GM13976 (cell line): ENCODE measurements at regions not wholly inside any gene's neighbourhood (a gene's known extent, or its start where the extent isn't known, plus 50 kb on each side); places are given as distances from the start of the nearest gene placed in this dataset.
A peak's percentile ranks its signal among the peaks of the same experiment; 100 is the strongest.

Source experiments
- DNase-seq: peaks from one replicate; pipeline ENCODE4 v3.0.0; 2012; ENCODE audit warnings: low spot score
- in situ Hi-C: fragments of 300-500 bp; cut with MboI; formaldehyde crosslinking; loops from one replicate; pipeline ENCODE4 v1.12.0; 2022; ENCODE audit warnings: low sequenced_read_pairs, mixed read lengths, inconsistent platforms; ENCODE audit not compliant: unreplicated experiment
- TF ChIP-seq, protein P1 (sequence below): IDR thresholded peaks from 2 replicates; pipeline ENCODE4 v1.5.1; 2012; ENCODE audit warnings: borderline replicate concordance, mild to moderate bottlenecking; ENCODE audit not compliant: insufficient read depth; ENCODE audit errors: extremely low read depth, missing control alignments, control extremely low read depth

DNA sequence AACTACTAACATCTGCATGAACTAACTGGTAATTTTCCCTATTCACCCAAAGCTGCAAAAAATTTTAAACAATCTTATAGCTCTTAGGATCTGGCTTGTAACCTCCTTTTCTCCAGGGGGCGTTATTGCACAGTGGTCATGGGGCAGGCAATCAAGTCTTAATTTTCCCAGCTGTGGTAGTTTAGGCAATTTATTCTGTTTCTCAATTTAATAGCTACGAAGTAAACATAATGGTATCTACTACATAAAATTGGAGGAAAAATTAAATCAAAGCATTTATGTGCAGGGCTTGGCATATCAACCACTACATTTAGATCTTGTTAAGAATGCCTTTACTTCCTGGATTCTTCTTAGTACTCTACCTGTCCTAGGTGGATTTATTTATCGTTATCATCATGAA lies 137.4 kb upstream of the GUCY1A1 start:
- in situ Hi-C loops = no loop called here
- TF ChIP-seq, protein P1, sequence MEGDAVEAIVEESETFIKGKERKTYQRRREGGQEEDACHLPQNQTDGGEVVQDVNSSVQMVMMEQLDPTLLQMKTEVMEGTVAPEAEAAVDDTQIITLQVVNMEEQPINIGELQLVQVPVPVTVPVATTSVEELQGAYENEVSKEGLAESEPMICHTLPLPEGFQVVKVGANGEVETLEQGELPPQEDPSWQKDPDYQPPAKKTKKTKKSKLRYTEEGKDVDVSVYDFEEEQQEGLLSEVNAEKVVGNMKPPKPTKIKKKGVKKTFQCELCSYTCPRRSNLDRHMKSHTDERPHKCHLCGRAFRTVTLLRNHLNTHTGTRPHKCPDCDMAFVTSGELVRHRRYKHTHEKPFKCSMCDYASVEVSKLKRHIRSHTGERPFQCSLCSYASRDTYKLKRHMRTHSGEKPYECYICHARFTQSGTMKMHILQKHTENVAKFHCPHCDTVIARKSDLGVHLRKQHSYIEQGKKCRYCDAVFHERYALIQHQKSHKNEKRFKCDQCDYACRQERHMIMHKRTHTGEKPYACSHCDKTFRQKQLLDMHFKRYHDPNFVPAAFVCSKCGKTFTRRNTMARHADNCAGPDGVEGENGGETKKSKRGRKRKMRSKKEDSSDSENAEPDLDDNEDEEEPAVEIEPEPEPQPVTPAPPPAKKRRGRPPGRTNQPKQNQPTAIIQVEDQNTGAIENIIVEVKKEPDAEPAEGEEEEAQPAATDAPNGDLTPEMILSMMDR = no peak
- DNase-seq = peak; percentile 21

GRCh38 chr4:155526452-155527169 lies 140.0 kb upstream of the GUCY1A1 start:
- TF ChIP-seq, protein P1 = no peak
- in situ Hi-C loops = no loop called here
- DNase-seq = no peak

DNA sequence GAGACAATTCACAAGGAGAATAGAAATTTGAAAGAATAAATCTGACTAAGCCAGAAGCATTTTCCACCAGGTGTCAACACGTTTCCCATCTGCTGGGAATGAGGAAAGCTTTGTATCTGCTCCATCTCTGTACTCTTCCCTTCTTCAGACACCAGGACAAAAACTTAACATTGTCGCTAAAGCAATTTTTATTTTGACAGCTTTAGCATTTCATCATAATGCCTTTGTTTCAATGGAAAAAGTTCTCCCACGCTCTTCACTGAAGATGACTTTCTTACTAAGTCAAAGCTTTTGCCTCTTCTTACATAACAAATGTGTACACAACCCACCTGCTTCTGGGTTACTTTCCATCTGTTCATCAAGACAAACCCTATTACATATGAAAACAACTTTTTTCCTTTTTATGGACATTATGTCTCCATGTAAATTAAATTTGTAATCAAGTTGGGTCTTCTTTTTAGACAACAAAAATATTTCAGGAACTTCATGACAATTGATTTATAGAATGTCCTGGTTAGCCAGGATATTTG lies 141.7 kb upstream of the GUCY1A1 start:
- TF ChIP-seq, protein P1 = no peak
- in situ Hi-C loops = no loop called here
- no peak for DNase-seq

DNA sequence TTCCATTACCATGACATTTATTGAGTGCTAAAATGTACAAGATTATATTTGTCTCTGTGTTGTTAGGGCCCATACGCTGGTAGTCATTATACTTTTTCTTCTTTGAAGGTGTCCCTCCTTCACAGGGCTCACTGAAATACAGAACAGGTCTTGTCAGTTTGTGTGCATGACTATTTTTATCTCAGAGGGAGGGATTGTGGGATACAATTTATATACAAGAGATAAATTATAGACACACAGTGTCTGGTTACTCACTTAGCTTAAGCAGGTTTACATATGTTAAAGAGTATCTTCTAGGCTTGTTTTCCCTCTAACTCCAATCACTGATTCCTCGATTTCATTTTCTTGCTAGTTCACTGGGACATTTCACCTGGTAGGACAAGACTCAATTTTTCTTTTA lies 143.3 kb upstream of the GUCY1A1 start:
- no peak for DNase-seq
- in situ Hi-C loops = no loop called here
- TF ChIP-seq, protein P1 = no peak

DNA sequence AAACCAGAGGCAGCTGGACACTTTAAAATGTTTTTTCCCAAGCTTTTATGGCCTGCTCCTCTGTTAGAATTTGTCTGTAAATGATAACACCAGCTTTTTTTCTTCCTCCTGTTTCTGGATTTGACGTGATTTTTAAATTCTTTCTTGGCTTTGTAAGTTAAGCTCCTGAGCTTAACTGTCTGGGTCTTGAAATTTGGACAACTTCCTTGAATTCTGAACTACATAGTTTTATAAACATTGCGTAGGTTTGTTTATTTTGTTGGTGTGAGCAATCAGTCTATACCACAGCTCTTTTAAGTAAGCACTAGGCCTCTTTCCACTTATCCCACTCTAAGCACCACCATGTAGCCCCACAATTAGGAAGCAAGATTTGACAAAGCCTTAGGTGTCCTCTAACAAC lies 144.4 kb upstream of the GUCY1A1 start:
- DNase-seq = no peak
- in situ Hi-C loops = no loop called here
- TF ChIP-seq, protein P1 = no peak

DNA sequence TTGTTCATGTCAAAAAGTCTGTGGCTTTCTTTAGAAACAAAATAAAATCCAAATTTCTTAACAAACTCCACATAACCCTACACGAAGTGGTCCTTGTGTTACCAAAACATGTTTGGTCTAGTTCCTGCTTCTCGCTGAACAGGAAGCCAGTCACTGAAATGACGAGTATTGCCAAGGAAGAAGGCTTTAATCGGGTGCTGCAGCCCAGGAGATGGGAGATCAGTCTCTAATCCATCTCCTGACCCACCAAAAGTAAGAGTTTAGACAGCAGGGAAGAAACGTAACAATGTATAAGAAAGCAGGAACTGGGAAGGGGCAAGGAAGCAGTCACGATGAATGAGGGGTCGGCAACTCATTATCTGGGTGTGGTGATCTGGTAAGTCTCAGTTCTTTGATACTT lies 144.6 kb upstream of the MAP9 start:
- DNase-seq = no peak
- TF ChIP-seq, protein P1 = no peak
- in situ Hi-C loops = no loop called here

GRCh38 chr4:155515444-155516075 lies 138.8 kb upstream of the MAP9 start:
- TF ChIP-seq, protein P1 = no peak
- DNase-seq = no peak
- in situ Hi-C loops = no loop called here
